Endothelial cell of umbilical vein (primary cell): ENCODE measurements at regions not wholly inside any gene's neighbourhood (a gene's known extent, or its start where the extent isn't known, plus 50 kb on each side); places are given as distances from the start of the nearest gene placed in this dataset.

Experiments used
- BruUV-seq: library from RNA; stranded (reverse); fragments of 400-500 nt; replicated peaks from 2 replicates; lab custom pipeline; 2021; lab: Mats Ljungman, UMichigan
- CTCF ChIA-PET: fragments of 300-600, 350-600 bp; sonication (Branson Sonifier 250); formaldehyde crosslinking; loops from one replicate; lab custom pipeline; 2021; ENCODE audit warnings: antibody characterized with exemption, inconsistent platforms; lab: Charles Lee
- POLR2A ChIA-PET: fragments of 300-600, 350-600 bp; sonication (Branson Sonifier 250); formaldehyde crosslinking; loops from one replicate; lab custom pipeline; 2021; ENCODE audit warnings: antibody characterized with exemption, inconsistent platforms; lab: Charles Lee
- DNase-seq: peaks from one replicate; pipeline ENCODE4 v3.0.0-alpha.2; 2011; ENCODE audit warnings: low read depth, low spot score
- FAIRE-seq: peaks from 2 replicates; lab custom pipeline; 2011; peaks lifted over from hg19 to GRCh38; lab: Jason Lieb, UNC
- H2AFZ ChIP-seq: 2 replicates; pipeline ENCODE4 v1.6.0; 2012; ENCODE audit warnings: low read depth, low read length, control low read depth, inconsistent platforms
- H3K27ac ChIP-seq: 2 replicates; pipeline ENCODE4 v1.5.1; 2011; ENCODE audit warnings: low read depth, mild to moderate bottlenecking, control low read depth, low read length, moderate library complexity; ENCODE audit not compliant: insufficient read depth
- H3K27me3 ChIP-seq, 2 experiments: 2 replicates each; pipeline versions ENCODE4 v1.6.0 to v1.6.1; 2011; ENCODE audit warnings: low read length in 2 of 2, mixed read lengths in 1 of 2; ENCODE audit not compliant: control insufficient read depth in 2 of 2, insufficient read depth in 2 of 2
- H3K36me3 ChIP-seq, 2 experiments: 2 replicates in 1 of 2; 3 replicates in 1 of 2; pipeline ENCODE4 v1.5.1; 2011; ENCODE audit warnings: low read length in 2 of 2, mild to moderate bottlenecking in 1 of 2, moderate library complexity in 1 of 2; ENCODE audit not compliant: control insufficient read depth in 2 of 2, insufficient read depth in 2 of 2; ENCODE audit errors: extremely low read depth in 1 of 2
- H3K4me1 ChIP-seq: 3 replicates; pipeline ENCODE4 v1.5.1; 2011; ENCODE audit warnings: mild to moderate bottlenecking, low read length; ENCODE audit not compliant: control insufficient read depth, insufficient read depth; ENCODE audit errors: extremely low read depth
- H3K4me2 ChIP-seq: 2 replicates; pipeline ENCODE4 v1.6.1; 2011; ENCODE audit warnings: low read length, control low read depth, mixed read lengths; ENCODE audit not compliant: insufficient read depth
- H3K4me3 ChIP-seq, 3 experiments: fragments of 200-600 bp in 1 of 3; sonication (generic), shearing (Covaris generic) in 1 of 3; replicated peaks in 1 of 3; 2 replicates each; pipeline ENCODE4 v1.5.1; 2011 to 2016; ENCODE audit warnings: control low read depth in 3 of 3, low read length in 3 of 3, mild to moderate bottlenecking in 2 of 3, inconsistent platforms in 1 of 3, low read depth in 1 of 3, moderate library complexity in 1 of 3; ENCODE audit not compliant: insufficient read depth in 1 of 3
- H3K79me2 ChIP-seq: 2 replicates; pipeline ENCODE4 v1.6.0; 2012; ENCODE audit warnings: low read length, inconsistent platforms; ENCODE audit not compliant: control insufficient read depth, insufficient read depth
- H3K9ac ChIP-seq: replicated peaks from 2 replicates; pipeline ENCODE3; 2011; ENCODE audit warnings: low read length, control low read depth; ENCODE audit not compliant: insufficient read depth; ENCODE audit errors: extremely low read depth
- H3K9me1 ChIP-seq: replicated peaks from 3 replicates; pipeline ENCODE4 v1.6.0; 2011; ENCODE audit warnings: mild to moderate bottlenecking, low read length; ENCODE audit not compliant: control insufficient read depth, insufficient read depth; ENCODE audit errors: extremely low read depth
- H3K9me3 ChIP-seq: replicated peaks from 2 replicates; pipeline ENCODE4 v1.5.1; 2012; ENCODE audit warnings: low read length, inconsistent platforms; ENCODE audit not compliant: control insufficient read depth, insufficient read depth
- H4K20me1 ChIP-seq: replicated peaks from 2 replicates; pipeline ENCODE3; 2011; ENCODE audit warnings: mild to moderate bottlenecking, low read length; ENCODE audit not compliant: control insufficient read depth, insufficient read depth; ENCODE audit errors: extremely low read depth
- CTCF ChIP-seq, 2 donors: IDR thresholded peaks; 1 replicate in 1 of 2; 2 replicates in 1 of 2; pipeline ENCODE4 v1.5.1; 2011; ENCODE audit warnings: low read length in 2 of 2, mild to moderate bottlenecking in 2 of 2, moderate library complexity in 2 of 2, control low read depth in 1 of 2, inconsistent platforms in 1 of 2, low read depth in 1 of 2; ENCODE audit not compliant: insufficient read depth in 1 of 2; ENCODE audit errors: extremely low read depth in 1 of 2
- EZH2 ChIP-seq: IDR thresholded peaks from 2 replicates; pipeline ENCODE4 v1.6.1; 2012; ENCODE audit warnings: borderline replicate concordance, low read depth, mild to moderate bottlenecking, moderate library complexity, low read length, inconsistent platforms; ENCODE audit not compliant: severe bottlenecking
- FOS ChIP-seq: IDR thresholded peaks from 2 replicates; pipeline ENCODE4 v1.6.1; 2011; ENCODE audit warnings: mild to moderate bottlenecking, low read length, moderate library complexity, borderline replicate concordance; ENCODE audit not compliant: insufficient read depth
- GATA2 ChIP-seq: IDR thresholded peaks from 2 replicates; pipeline ENCODE4 v1.7.0; 2011; ENCODE audit warnings: low read depth, mild to moderate bottlenecking, moderate library complexity, mixed read lengths, low read length; ENCODE audit not compliant: insufficient read length, insufficient read depth
- JUN ChIP-seq: IDR thresholded peaks from 2 replicates; pipeline ENCODE4 v1.6.1; 2011; ENCODE audit warnings: borderline replicate concordance, low read depth; ENCODE audit not compliant: insufficient read length, insufficient read depth
- MYC ChIP-seq: IDR thresholded peaks from one replicate; pipeline ENCODE4 v1.6.1; 2011; ENCODE audit warnings: mild to moderate bottlenecking, low read depth, low read length
- POLR2A ChIP-seq: IDR thresholded peaks from 2 replicates; pipeline ENCODE4 v1.6.1; 2012; ENCODE audit warnings: low read depth, mild to moderate bottlenecking, control low read depth, low read length
- POLR2AphosphoS5 ChIP-seq: IDR thresholded peaks from 2 replicates; pipeline ENCODE4 v1.6.1; 2012; ENCODE audit warnings: low read depth, mild to moderate bottlenecking, control low read depth, low read length, moderate library complexity; ENCODE audit not compliant: insufficient read depth
- dilution Hi-C: fragments of 300-500 bp; cut with MboI; formaldehyde crosslinking; loops from one replicate; pipeline ENCODE4 v1.15.0; 2019; ENCODE audit warnings: low sequenced_read_pairs; ENCODE audit not compliant: extremely low pct_ligation_motif_present
- intact Hi-C: fragments of 100-400 bp; cut with micrococcal nuclease; formaldehyde crosslinking; loops from one replicate; pipeline ENCODE4 v1.10.0; 2022

- Histone ChIP-seq H3K9ac (no peak overlapping the region), H3K27me3 (peaks cover under 1 to 5% of the 10 kb centered on the region in 2 experiments), H3K4me2 (no peak overlapping the region), H4K20me1 (no peaks in the 10 kb centered on the region), H3K4me3 (no peak overlapping the region), H3K9me3 (no peaks in the 10 kb centered on the region), H3K27ac (no peak overlapping the region), H3K4me1 (no peaks in the 10 kb centered on the region), H3K79me2 (no peaks in the 10 kb centered on the region), H3K36me3 (no peaks in the 10 kb centered on the region), H3K9me1 (no peaks in the 10 kb centered on the region), H2AFZ (no peak overlapping the region)
- POLR2A ChIA-PET, result no interaction called here
- CTCF ChIA-PET, result no interaction called here
- BruUV-seq, result no TSS peak
- intact Hi-C loops (no loop called here), dilution Hi-C loops (no loop called here)
- FAIRE-seq, result no peak
- no peak for DNase-seq
- no peak for TF ChIP-seq MYC
- no peak for TF ChIP-seq FOS
- TF ChIP-seq POLR2AphosphoS5, result no peak
- TF ChIP-seq EZH2, result no peak
- TF ChIP-seq CTCF (IDR thresholded peaks at IDR 0.05; ENCODE audit: extremely low read depth in 1 of 2, insufficient read depth in 1 of 2, low read depth in 1 of 2, low read length in 2 of 2), result no peak
- TF ChIP-seq POLR2A, result no peak
- no peak for TF ChIP-seq JUN
Measured at GRCh38 chr7:92932450-92932849, 96.1 kb upstream of the CDK6 start.

- BruUV-seq, result no TSS peak
- DNase-seq (no peak), FAIRE-seq (no peak)
- Histone ChIP-seq H3K9me3 (no peaks in the 10 kb centered on the region), H3K9ac (no peak overlapping the region), H3K36me3 (no peaks in the 10 kb centered on the region), H3K9me1 (no peaks in the 10 kb centered on the region), H4K20me1 (no peaks in the 10 kb centered on the region), H3K79me2 (no peaks in the 10 kb centered on the region), H2AFZ (no peak overlapping the region), H3K27ac (no peak overlapping the region), H3K4me1 (no peaks in the 10 kb centered on the region), H3K4me3 (no peak overlapping the region), H3K4me2 (no peak overlapping the region), H3K27me3 (peaks cover 6 to 7% of the 10 kb centered on the region in 2 experiments)
- ChIA-PET POLR2A (no interaction called here), CTCF (interaction anchor here (1.3 kb wide), 1 partner anchor 9 kb away, joined by 3 read pairs; no protein-coding TSS in a partner anchor)
- intact Hi-C loops, result no loop called here
- TF ChIP-seq GATA2 (no peak), JUN (no peak), POLR2AphosphoS5 (no peak), FOS (no peak)
- dilution Hi-C loops, result no loop called here
Measured at GRCh38 chr7:92930404-92930803, 94.0 kb upstream of the CDK6 start.
